NCI-H1436 treated with DMSO at 0.1 percent for 48 hours (cell line): ENCODE measurements at regions not wholly inside any gene's neighbourhood (a gene's known extent, or its start where the extent isn't known, plus 50 kb on each side); places are given as distances from the start of the nearest gene placed in this dataset.
A peak's percentile ranks its signal among the peaks of the same experiment; 100 is the strongest.

Source experiments
- DNase-seq: peaks from one replicate; lab custom pipeline; 2025; lab: John Stamatoyannopoulos, UW

DNA sequence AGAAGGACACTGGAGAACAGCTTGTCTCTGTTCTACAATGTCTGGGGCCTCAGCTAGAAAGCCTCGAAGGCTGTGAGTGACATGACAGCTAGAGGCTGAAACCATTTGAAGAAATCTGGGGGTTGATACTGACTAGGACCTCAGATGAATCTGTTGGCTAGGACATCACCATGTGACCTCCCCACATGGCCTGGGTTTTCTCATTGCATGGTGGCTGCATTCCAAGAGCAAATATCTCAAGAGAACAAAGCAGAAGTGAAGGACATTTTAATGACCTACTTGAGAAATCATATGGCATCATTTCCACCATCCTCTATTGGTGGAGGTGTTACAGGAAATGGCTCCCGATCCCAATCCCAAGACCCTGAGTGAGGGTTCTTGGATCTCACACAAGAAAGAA is 450.6 kb upstream of the AUTS2 start:
- DNase-seq, result no peak

DNA sequence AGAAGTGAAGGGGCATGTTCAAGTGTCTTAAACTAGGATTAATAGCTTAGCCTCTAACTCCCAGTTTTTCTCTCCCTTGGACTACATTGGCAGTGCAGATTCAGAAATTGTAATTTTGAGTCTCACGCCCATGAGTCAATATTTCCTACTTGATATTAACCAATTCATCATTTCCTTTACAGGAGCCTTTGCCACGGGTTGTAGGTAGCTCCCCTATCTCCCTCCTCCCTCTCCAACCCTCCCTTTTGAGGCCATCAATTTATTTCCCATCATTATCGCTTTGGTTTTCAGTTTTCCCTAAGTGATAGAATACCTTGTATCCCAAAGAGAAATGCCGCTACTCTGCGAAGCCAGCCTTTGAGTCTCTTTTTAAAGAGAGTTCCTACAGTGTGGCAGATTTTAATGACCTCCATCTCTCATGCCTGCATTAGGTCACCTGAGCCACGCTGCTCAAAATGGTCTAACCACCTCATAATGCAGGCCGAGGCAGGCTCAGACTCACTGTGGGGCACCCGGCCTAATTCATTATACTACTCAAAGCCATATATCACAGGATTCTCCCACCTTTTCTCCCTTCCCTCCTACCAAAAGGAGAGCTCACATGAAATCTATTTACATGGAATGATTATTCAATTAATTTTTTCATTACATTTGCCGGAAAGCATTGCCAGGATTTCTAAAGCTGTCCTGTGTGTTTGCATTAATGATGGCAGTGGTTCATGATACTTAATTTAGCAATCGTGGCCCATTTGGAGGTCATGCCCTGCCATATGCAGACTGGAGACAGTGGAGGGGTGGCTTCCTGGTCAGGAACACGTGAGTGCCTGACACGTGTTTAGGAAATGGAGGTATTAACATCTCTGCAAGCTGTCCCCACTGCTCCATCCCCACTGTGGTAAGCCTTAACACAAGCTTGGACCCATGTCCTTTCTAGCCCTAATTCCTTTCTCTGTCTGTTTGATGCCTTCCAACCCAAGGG is 448.2 kb upstream of the AUTS2 start:
- DNase-seq, result no peak

DNA sequence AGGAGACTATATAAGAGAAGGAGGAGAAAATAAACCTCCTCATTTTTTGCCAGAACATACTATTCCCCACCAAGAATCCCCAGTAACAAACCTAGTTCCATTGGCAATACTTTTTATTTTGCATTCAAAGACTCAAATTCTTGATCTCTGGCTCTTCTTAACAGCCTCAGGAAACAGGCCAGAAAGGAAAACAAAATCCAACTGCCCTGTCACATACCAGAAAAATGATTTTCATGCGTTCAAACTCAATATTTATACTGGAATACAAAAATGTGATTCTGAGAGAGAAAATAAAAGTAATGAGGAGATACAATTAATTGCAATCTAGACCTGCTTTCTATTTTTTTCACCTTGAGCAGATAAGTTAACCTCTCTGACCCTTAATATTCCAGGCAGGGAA is 435.9 kb upstream of the AUTS2 start:
- no peak for DNase-seq

DNA sequence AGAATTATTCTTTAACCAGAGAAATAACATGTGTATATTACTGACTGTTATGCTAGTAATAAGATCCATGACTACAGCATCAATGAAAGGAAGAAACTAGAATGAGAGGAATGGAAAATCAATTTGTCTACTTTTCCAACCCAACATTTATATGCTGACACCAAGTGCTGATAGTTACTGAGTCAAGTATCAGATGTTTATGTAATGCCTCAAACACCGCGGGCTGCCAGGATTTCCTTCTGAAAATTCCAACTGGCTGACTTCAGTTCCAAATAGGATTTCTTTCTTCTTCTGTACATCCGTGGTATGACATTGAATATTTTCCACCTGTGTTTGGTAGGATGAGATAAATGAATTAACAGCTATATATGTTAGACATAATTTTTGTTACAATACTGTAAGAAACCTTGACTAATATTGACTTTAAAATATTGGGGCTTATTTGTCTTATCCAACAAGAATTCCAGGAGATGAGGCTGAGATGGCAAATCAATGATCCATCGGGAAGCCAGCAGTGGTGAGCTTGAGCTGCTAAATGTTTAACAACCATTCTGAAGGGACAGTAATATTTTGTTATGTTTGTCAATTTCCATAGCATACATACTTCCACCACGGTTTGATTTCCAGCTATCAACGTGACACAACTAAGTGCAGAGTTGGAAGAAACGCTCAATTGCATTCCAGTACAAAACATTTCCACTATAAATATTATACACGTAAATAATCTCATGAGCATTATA is 435.2 kb upstream of the AUTS2 start:
- DNase-seq, result no peak

DNA sequence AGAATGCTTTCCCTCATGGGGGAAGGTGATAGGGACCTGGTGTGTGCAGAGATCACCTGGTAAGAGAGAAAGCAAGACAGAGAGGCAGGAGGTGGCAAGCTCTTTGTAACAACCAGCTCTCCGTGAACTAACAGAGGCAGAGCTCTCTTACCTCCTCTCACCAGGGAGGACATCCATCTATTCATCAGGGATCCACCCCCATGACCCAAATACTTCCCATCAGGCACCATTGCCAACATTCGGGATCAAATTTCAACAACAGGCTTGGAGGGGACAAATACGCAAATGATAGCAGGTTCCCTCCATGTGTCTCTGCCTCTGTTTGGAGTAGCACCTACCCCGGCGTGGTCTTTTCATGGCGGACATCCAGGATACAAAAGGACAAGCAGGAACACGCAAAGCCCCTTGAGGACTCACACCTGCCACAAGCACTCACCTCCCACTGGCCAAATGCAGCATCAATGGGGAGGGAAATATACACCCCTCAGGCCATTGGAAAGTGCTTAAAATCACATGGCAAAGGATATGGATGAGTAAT is 431.2 kb upstream of the AUTS2 start:
- peak; percentile 36 for DNase-seq

DNA sequence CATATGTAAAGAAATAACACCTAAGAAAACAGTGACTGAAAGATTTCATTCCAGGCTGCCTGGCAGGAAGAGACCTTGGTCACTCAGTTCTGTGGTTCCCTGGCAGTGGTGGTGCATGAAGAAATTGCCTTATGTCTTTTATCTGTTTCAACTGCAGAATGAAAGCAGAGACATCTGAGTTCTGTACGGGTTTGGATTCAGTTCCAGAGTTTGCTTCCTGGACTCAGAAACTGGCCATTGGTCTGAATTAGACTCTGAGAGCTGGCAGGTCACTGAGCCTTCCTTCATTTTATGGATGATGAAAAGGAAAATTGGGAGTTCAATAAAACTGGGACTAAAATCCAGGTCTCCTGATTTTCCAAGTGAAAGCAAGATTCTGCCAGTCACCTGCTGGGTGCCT is 428.9 kb upstream of the AUTS2 start:
- DNase-seq, result no peak

DNA sequence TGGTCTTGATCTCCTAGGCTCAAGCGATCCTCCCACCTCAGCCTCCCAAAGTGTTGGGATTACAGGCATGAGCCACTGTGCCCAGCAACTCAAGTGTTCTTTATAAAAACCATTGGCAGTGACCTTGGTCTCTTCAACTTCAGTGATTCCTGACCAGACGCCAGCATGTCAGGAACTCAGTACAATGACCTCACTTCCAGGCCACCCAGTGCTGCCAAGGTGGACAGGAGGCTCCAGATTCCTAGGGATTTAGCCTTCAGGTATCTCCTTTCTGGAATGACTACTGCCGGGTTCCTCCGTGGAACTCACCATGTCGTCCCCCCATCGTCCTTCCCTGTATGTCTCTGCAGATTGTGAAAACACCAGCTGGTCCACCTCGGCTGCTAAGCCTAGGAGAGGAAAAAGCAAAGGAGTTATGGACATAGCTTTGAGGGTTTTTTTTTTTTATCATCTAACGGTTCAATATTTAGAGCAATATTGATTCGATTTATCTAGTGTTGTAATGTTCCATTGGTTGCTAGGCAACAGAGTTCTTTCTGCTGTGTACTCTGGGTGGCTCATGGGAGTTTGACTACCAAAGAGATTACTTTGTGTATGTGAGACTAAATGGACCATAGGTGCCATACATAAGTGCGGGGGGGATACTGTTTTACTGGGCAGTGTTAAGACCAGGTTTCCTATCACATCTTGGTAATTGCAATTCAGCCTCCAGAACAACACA is 425.8 kb upstream of the AUTS2 start:
- DNase-seq, result no peak

DNA sequence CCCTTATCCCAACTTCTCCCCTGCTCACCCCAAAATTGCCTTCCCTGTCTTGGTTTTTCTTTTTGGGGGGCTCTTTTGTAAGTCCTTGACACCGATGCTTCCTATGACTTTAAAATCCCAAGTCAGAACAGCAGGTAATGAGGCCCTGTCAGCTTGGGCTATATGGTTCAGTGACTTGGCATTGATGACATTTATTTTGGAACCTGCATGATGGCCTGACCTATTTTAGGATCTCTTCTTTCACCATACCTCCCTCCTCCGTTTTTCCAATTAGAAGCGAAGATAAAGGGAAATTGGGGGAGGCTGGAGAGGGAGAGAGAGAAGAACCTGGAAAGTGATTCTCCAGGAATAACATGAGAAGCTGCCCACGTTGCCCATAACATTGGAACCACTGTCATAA is 424.9 kb upstream of the AUTS2 start:
- no peak for DNase-seq

DNA sequence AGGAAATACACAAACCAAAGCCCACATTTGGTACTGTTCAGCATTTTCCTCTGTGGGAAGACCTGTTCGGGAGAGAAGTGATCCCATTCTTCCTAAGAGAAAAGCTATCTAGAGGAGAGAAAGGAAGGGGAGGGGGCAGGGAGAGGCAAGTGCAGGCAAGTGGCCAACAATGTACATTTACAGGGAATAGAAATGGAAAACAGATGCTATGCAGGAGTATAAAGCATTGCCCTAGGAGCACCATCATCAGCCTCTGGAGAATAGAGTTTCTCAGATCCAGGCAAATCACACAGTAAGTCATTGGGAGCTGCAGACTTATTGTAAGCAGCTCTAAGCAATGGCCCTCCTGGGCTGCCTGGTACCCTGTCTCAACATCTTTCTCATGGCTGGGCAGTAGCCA is 424.4 kb upstream of the AUTS2 start:
- DNase-seq, result no peak

DNA sequence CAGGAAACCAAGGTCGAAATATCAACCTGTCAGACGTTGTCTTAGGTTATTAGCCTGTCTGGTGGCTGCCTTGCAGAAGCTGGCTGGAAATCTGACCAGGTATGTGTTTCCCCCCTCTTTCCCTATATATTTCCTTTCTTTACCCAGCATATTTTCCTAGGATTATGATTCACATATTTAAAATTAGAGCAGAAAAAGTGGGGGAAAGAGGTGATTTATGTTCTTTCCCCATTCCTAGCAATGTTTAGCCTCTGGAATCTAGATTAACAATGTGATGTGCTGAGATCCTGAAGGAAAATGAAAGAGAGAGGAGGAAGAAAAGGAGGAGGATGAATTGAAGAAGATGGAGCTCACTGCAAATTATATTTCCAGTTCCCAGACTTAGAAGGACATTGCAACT is 421.4 kb upstream of the AUTS2 start:
- DNase-seq, result no peak

DNA sequence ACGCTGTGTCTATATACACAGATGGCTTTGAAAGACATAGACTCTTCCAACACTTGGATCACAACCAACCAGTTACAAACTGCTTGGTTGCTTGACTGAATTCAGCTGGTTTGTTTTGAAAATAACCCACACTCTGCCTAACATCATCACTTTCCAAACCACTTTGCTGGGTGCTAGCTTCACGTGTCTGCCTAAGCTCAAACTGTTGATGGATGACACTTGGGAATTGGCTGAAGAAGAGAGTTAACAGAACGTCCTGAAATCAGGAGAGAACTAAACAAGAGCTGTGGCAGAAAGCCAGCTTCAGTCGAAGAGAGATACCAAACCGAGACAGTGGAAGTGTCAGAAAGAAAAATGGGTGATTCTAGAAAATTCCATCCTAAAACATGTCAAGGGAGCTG is 420.8 kb upstream of the AUTS2 start:
- DNase-seq, result no peak

DNA sequence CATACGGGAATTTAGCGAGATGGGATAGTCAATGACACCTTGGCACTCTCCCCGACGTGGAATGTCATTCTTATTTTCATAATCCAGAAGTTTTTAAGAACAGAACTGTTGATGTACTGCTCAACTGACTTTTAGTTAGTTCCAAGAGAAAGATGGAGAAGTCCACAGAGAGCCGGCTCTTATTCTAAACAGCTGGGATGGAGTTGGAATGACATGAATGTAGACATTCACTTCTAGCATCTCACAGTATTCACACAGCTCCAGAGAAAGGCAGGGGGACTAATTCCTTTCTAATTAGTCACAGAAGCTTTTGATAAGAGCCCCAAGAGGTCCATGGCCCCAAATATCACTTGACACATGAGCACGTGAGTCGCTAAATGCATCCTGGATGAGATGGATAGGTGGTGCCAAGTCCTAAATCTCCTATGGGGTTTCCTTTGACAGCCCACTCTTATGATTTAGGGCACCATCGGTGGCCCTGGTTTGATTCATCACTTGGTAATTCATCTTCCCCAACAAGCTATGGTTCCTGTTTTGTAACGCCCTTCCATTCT is 420.3 kb upstream of the AUTS2 start:
- no peak for DNase-seq

DNA sequence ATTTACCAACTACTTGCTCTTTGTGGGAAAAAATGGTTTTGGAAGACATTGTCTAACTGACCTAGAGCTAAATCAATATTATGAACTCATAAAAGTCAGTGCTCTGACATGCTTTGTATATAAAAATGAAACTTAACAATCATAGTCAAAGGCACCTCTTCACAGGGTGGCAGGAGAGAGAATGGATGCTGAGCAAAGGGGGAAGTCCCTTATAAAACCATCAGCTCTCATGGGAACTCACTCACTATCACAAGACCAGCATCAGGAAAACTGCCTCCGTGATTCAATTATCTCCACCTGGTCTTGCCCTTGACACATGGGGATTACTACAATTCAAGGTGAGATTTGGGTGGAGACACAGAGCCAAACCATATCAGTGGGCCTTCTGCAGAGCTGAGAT is 417.6 kb upstream of the AUTS2 start:
- no peak for DNase-seq

DNA sequence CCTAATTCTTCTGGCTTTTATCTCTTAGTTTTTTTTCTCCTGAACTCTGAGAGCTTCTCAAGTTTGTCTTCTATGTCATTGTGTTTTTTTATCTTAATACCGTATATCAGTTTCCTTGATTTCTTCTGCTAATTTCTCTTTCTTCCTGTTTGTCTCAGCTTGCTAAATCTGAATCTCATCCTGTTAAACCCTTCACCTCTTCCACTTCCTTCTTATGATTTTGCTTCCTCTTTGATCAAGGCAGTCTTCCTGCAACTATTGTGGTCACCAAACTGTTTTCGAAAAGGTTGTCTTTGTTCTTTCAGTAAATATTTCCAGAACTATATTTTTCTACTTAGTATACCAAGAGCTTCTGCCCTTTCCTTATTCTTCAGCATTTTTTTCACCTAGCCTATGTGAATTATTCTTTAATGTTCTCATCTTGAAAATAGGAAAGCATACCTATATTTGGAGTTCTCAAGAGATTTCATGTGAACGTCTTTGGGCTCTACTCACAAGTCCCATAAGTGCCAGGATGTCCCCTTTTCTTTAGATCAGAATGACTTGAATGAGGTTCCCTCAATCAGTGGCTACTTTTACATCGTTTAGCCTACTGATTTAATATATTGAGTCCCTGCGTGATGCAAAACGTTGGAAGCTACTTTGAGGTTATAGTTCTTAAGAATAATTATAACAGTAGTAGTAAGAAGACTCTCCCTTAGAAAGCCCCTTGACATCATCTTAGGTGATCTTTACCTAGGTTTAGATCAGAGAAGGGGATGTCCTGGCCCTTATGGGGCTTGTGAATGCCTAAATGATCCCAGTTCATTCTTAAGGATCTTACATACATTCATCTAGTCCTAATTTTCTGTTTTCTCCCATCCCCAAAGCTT is 415.4 kb upstream of the AUTS2 start:
- no peak for DNase-seq

DNA sequence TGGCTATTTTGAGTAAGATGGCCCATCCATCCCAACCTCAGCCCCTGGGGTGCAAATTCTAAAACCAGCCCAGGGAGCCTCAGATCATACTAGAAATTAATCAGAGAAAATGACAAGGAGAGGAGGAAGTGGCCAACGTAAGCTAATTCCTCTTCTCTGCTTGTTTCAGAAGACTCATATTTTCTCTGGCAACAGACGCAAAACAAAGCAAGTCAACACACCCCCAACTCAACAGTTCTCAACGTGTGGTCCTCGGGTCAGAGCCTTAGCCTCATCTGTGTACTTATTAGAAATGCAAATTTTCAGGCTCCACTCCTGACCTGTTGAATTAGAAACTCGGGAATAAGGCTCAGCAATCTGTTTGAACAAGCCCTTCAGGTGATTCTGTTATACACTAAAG is 413.9 kb upstream of the AUTS2 start:
- DNase-seq, result no peak

DNA sequence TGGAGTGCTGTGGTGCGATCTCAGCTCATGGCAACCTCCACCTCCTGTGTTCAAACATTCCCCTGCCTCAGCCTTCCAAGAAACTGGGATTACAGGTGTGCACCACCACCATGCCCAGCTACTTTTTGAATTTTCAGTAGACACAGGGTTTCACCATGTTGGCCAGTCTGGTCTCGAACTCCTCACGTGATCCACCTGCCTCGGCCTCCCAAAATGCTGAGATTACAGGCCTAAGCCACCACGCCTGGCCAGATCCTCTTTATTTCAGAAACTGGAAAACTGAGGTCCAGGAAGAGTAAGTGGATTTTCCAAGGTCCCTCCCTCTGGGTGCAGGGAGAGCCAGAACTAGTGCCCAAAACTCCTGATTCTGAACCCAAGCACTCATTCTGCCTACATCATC is 413.1 kb upstream of the AUTS2 start:
- DNase-seq, result no peak

DNA sequence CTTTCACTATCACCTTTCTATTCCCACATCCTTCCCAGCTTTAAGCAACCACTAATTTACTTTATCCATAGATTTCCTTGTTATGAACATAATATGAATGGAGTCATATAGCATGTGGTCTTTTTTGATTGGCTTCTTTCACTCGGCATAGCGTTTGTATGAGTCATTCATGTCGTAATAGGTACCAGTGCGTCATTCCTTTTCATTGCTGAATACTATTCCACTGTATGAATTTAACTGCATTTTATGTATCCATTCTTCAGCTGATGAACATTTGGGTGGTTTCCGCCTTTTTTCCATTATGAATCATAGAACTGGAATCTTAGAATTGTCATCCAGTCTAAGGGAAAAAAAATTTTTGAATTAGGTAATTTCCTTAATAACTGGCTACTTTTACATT is 411.3 kb upstream of the AUTS2 start:
- no peak for DNase-seq

DNA sequence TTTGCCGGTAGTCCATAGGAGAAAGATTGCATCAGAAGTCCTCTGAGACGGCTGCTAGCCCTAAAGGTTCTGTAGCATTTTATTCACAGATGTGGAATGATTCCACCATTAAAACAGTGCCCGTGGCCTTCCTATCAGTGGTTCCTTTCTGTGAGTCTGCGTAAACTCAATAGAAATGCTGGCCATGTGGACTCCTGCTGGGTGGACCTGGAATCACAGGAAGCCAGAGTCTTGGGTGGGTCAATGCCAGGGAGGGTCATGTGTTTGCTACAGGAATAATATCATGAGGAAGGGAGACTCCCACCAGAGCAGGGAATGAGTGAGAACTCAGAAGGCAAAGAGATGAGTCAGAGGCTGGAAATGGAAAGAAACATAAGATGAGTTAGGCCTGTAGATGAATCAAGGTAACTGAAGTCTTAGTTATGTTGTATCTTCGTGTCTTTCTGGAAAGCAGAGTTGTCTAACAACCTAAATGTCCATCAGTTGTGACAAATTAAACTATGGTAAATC is 410.4 kb upstream of the AUTS2 start:
- no peak for DNase-seq

DNA sequence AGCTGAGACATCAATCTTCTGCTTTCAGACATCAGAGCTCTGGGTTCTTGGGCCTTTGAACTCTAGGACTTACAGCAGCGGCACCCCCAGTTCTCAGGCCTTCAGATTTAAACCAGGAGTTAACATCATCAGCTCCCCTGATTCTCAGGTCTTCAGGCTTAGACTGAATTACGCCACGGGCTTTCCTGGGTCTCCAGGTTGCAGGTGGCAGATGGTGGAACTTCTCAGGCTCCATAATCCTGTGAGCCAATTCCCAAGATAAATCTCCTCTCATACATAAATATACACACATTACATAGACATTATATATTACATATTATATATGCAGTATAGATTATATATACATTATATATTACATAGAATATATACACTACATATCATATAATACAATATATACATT is 408.9 kb upstream of the AUTS2 start:
- no peak for DNase-seq

DNA sequence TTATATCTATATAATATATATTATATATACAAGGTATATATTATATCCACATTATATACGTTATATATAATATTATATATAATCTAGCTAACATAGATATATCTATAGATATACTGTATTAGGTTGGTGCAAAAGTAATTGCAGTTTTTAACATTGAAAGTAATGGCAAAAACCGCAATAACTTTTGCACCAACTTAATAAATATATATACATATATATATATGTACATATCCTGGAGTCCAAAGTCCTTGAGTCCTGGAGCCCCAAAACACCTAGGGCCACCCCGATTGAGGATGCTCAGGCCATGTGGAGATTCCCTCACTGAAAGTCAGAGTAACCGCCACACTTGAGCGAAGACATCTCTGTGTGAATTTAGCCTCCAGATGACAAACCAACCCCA is 408.2 kb upstream of the AUTS2 start:
- no peak for DNase-seq

DNA sequence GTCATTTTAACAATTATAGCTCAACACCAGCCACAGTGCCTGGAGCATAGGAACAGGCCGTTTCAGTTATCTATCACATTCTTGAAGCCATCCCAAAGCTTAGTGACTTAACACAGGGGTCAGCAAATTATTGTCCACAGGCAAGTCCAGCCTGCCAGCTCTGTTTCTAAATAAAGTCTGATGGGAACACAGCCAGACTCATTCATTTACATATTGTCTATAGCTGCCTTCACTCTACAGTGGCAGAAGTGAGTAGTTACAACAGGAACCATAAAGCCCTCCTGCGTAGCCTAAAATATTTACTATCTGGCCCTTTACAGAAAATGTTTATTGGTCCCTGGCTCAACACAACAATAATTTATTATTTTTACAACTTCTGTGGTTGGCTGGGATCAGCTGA is 407.5 kb upstream of the AUTS2 start:
- no peak for DNase-seq
